ENCODE measurements at regions not wholly inside any gene's neighbourhood (a gene's known extent, or its start where the extent isn't known, plus 50 kb on each side); places are given as distances from the start of the nearest gene placed in this dataset.
"Not testable (repeated sequence)": the region's sequence is repeated elsewhere in the genome, so short reads cannot be mapped to it uniquely, and the experiment has no call there.

GRCh38 chr13:18905096-18905495, 276.5 kb downstream of the TUBA3C start:
- TF ChIP-seq ZNF70 (CRISPR knock-in tag; IDR thresholded peaks at IDR 0.05); ZFP3 (CRISPR knock-in tag; IDR thresholded peaks at IDR 0.05); CREB5 (CRISPR knock-in tag; IDR thresholded peaks at IDR 0.05; ENCODE audit: low read depth); TCF4 (CRISPR knock-in tag; IDR thresholded peaks at IDR 0.05; ENCODE audit: borderline replicate concordance); ZC3H10 (CRISPR knock-in tag; IDR thresholded peaks at IDR 0.05); ZNF565 (CRISPR knock-in tag; conservative IDR thresholded peaks at IDR 0.05; ENCODE audit: low read depth); OSR1 (CRISPR knock-in tag; IDR thresholded peaks at IDR 0.05); PATZ1 (CRISPR knock-in tag; IDR thresholded peaks at IDR 0.05; ENCODE audit: borderline replicate concordance); TSHZ2 (CRISPR knock-in tag; IDR thresholded peaks at IDR 0.05); ARNTL (CRISPR knock-in tag; IDR thresholded peaks at IDR 0.05; ENCODE audit: borderline replicate concordance, low read depth); GLIS3 (CRISPR knock-in tag; IDR thresholded peaks at IDR 0.05); ZNF8 (CRISPR knock-in tag; IDR thresholded peaks at IDR 0.05): not testable (repeated sequence)
